KMS-11 (cell line): ENCODE measurements at regions not wholly inside any gene's neighbourhood (a gene's known extent, or its start where the extent isn't known, plus 50 kb on each side); places are given as distances from the start of the nearest gene placed in this dataset.
"Not testable (repeated sequence)": the region's sequence is repeated elsewhere in the genome, so short reads cannot be mapped to it uniquely, and the experiment has no call there.

Experiments
- H2AFZ ChIP-seq: fragments of 200-600 bp; sonication (generic); 2 replicates; pipeline ENCODE4 v1.6.1; 2016; ENCODE audit warnings: antibody characterized with exemption, mixed run types, low read depth
- H3K27ac ChIP-seq: fragments of 200-600 bp; sonication (generic); 2 replicates; pipeline ENCODE4 v1.6.1; 2016; ENCODE audit warnings: mild to moderate bottlenecking, mixed run types
- H3K27me3 ChIP-seq: fragments of 200-600 bp; sonication (generic); 2 replicates; pipeline ENCODE4 v1.6.1; 2017; ENCODE audit warnings: mild to moderate bottlenecking, low read depth, mixed run types, moderate library complexity; ENCODE audit not compliant: insufficient read depth
- H3K36me3 ChIP-seq: fragments of 200-600 bp; sonication (generic); 2 replicates; pipeline ENCODE4 v1.6.1; 2017; ENCODE audit warnings: mild to moderate bottlenecking, mixed run types; ENCODE audit not compliant: insufficient read depth
- H3K4me1 ChIP-seq: fragments of 200-600 bp; sonication (generic); 2 replicates; pipeline ENCODE4 v1.6.1; 2016; ENCODE audit warnings: mild to moderate bottlenecking, low read depth, mixed run types; ENCODE audit not compliant: poor library complexity, severe bottlenecking
- H3K4me2 ChIP-seq: fragments of 200-600 bp; sonication (generic); 2 replicates; pipeline ENCODE4 v1.7.0; 2016; ENCODE audit warnings: mild to moderate bottlenecking, mixed run types
- H3K4me3 ChIP-seq: fragments of 200-600 bp; sonication (generic); IDR thresholded peaks from 2 replicates; pipeline ENCODE4 v1.6.1; 2017; ENCODE audit warnings: low read depth, low read length, mixed read lengths; ENCODE audit not compliant: insufficient read depth
- H3K79me2 ChIP-seq: fragments of 200-600 bp; sonication (generic); 2 replicates; pipeline ENCODE4 v1.6.1; 2016; ENCODE audit warnings: low read depth, mixed run types; ENCODE audit not compliant: insufficient read depth
- H3K9ac ChIP-seq: fragments of 200-600 bp; sonication (generic); 2 replicates; pipeline ENCODE4 v1.6.1; 2016; ENCODE audit warnings: mild to moderate bottlenecking, mixed run types
- H4K20me1 ChIP-seq: fragments of 200-600 bp; sonication (generic); 2 replicates; pipeline ENCODE4 v1.6.1; 2016; ENCODE audit warnings: mild to moderate bottlenecking, mixed run types; ENCODE audit not compliant: insufficient read depth
- TF ChIP-seq, protein P1 (sequence below): fragments of 200-600 bp; sonication (generic); conservative IDR thresholded peaks from 2 replicates; pipeline ENCODE4 v1.6.1; 2017; ENCODE audit warnings: low read depth, mild to moderate bottlenecking, antibody characterized with exemption, low read length, moderate library complexity, mixed read lengths

DNA sequence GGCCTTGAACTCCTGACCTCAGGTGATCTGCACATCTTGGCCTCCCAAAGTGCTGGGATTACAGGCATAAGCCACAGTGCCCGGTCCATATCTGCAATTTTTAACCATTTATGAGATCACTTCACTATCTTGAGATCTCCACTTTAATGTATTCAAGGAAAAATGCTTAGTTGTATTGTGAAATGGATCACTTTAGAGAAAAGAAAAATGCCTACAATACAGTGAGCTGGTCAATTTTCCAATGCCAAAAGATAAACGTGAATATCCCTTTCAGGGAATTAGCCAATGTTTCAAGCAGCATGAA is 82.8 kb upstream of the ZNF217 start:
- Histone ChIP-seq H4K20me1 (no peaks in the 10 kb centered on the region), H3K27me3 (no peaks in the 10 kb centered on the region), H3K9ac (no peak overlapping the region), H3K27ac (no peak overlapping the region), H3K4me3 (no peak overlapping the region), H2AFZ (no peak overlapping the region), H3K79me2 (no peaks in the 10 kb centered on the region), H3K36me3 (no peaks in the 10 kb centered on the region), H3K4me2 (no peak overlapping the region), H3K4me1 (peaks cover 11% of the 10 kb centered on the region)
- TF ChIP-seq, protein P1, sequence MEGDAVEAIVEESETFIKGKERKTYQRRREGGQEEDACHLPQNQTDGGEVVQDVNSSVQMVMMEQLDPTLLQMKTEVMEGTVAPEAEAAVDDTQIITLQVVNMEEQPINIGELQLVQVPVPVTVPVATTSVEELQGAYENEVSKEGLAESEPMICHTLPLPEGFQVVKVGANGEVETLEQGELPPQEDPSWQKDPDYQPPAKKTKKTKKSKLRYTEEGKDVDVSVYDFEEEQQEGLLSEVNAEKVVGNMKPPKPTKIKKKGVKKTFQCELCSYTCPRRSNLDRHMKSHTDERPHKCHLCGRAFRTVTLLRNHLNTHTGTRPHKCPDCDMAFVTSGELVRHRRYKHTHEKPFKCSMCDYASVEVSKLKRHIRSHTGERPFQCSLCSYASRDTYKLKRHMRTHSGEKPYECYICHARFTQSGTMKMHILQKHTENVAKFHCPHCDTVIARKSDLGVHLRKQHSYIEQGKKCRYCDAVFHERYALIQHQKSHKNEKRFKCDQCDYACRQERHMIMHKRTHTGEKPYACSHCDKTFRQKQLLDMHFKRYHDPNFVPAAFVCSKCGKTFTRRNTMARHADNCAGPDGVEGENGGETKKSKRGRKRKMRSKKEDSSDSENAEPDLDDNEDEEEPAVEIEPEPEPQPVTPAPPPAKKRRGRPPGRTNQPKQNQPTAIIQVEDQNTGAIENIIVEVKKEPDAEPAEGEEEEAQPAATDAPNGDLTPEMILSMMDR = no peak

DNA sequence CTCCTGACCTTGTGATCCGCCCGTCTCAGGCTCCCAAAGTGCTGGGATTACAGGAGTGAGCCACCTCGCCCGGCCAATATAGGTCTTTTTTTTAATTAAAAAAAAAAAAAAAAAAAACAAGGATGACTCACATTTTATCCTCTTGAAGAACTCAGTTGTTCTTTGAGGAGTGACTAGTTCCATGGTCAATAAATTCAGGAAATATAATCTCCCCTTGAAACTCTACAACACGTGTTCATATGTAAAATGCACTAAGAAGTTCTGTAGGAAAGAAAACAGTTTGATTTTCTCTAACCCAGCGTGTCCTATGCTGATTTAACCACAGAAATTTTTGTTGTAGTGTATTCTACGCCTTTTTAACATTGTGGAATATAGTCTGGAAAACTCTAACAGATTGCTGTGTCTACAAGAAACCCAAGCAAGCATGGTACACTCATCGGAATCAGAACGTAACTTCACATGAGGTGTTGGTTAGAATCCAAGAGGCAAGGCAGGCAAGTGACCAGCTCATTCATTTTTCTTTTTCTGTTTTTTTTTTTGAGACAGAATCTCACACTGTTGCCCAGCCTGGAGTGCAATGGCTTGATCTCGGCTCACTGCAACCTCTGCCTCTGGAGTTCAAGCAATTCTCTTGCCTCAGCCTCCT is 79.0 kb upstream of the ZNF217 start:
- TF ChIP-seq, protein P1 = no peak
- Histone ChIP-seq H2AFZ (no peak overlapping the region), H3K9ac (no peak overlapping the region), H3K27me3 (no peaks in the 10 kb centered on the region), H3K36me3 (no peaks in the 10 kb centered on the region), H3K27ac (no peak overlapping the region), H4K20me1 (no peaks in the 10 kb centered on the region), H3K4me2 (no peak overlapping the region), H3K79me2 (no peaks in the 10 kb centered on the region), H3K4me1 (no peaks in the 10 kb centered on the region), H3K4me3 (no peak overlapping the region)

DNA sequence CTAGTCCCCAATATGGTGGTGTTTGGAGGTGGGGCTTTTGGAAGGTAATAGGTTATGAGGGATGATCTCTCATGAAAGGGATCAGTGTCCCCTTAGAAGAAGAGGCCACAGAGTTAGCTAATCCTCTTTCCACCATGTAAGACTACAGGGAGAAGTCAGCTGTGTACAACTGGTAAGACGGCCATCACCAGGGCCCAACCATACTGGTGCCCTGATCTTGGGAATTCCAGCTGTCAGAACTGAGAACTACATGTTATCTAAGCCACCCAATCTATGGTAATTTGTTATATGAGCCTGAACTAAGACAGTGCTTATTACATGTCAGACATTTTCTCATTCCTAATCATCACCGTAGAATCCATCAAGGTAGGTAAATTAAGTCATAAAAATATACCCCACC is 77.7 kb upstream of the ZNF217 start:
- H3K36me3 ChIP-seq = no peaks in the 10 kb centered on the region
- H3K4me2 ChIP-seq = no peak overlapping the region
- no peak overlapping the region for H3K9ac ChIP-seq
- H3K27ac ChIP-seq = no peak overlapping the region
- H3K27me3 ChIP-seq = no peaks in the 10 kb centered on the region
- no peaks in the 10 kb centered on the region for H3K4me1 ChIP-seq
- H3K79me2 ChIP-seq = no peaks in the 10 kb centered on the region
- no peak overlapping the region for H2AFZ ChIP-seq
- no peak overlapping the region for H3K4me3 ChIP-seq
- TF ChIP-seq, protein P1 = no peak
- no peaks in the 10 kb centered on the region for H4K20me1 ChIP-seq

DNA sequence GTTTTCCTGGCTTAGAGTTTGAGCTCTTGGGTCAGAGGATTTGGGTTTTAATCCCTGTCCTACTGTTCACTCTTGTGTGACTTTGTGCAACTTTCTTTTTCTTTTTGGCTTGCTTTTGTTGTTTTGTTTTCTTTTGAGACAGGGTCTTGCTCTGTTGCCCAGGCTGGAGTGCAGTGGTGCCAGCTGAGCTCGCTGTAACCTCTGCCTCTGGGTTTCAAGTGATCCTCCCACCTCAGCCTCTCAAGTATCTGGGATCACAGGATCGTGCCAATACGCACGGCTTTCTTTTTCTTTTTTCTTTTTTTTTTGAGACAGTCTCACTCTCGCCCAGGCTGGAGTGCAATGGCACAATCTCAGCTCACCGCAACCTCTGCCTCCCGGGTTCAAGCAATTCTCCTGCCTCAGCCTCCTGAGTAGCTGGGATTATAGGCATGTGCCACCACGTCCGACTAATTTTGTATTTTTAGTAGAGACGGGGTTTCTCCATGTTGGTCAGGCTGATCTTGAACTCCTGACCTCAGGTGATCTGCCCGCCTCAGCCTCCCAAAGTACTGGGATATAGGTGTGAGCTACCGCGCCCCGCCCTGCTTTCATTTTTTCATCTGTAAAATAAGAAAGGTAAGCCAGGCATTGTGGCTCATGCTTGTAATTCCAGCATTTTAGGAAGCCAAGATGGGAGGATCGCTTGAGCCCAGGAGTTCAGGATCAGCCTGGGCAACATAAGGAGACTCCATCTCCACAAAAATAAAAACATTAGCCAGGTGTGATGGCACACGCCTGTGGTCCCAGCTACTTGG is 76.1 kb upstream of the ZNF217 start:
- not testable (repeated sequence) for H3K27ac ChIP-seq, H3K9ac ChIP-seq, H2AFZ ChIP-seq, H3K36me3 ChIP-seq, H3K4me2 ChIP-seq, H3K79me2 ChIP-seq, H3K4me3 ChIP-seq, H3K4me1 ChIP-seq, H3K27me3 ChIP-seq, H4K20me1 ChIP-seq

DNA sequence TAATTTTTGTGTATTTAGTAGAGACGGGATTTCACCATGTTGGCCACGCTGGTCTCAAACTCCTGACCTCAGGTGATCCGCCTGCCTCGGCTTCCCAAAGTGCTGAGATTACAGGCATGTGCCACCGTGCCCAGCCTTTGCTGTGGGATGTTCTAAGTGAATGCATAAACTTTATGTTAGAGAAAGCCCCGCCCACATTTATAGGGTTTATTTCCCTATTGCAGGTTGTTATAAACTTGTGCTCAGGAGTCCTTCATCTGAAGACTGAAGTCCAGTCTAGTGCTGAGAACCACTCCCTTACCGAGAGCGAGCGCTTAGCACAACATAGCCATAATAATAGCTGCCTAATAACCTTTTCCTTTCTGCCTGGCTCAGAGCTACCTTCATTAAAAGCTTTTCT is 75.4 kb upstream of the ZNF217 start:
- Histone ChIP-seq H3K9ac (no peak overlapping the region), H3K4me1 (peaks cover 8% of the 10 kb centered on the region), H2AFZ (no peak overlapping the region), H3K27ac (no peak overlapping the region), H4K20me1 (no peaks in the 10 kb centered on the region), H3K36me3 (no peaks in the 10 kb centered on the region), H3K27me3 (no peaks in the 10 kb centered on the region), H3K4me2 (no peak overlapping the region), H3K4me3 (no peak overlapping the region), H3K79me2 (no peaks in the 10 kb centered on the region)
- TF ChIP-seq, protein P1 = no peak
